Keratinocyte (primary cell): ENCODE measurements at regions not wholly inside any gene's neighbourhood (a gene's known extent, or its start where the extent isn't known, plus 50 kb on each side); places are given as distances from the start of the nearest gene placed in this dataset.

Source experiments
- DNase-seq: peaks from one replicate; pipeline ENCODE4 v3.0.0-alpha.2; 2011; ENCODE audit warnings: low read depth, missing footprints, low spot score
- FAIRE-seq: peaks from 2 replicates; lab custom pipeline; 2011; peaks lifted over from hg19 to GRCh38; lab: Jason Lieb, UNC
- H2AFZ ChIP-seq: 2 replicates; pipeline ENCODE4 v1.6.0; 2012; ENCODE audit warnings: low read length, control low read depth, inconsistent platforms; ENCODE audit not compliant: control insufficient read depth
- H3K27ac ChIP-seq: 2 replicates; pipeline ENCODE4 v1.5.1; 2011; ENCODE audit warnings: low read length; ENCODE audit not compliant: control insufficient read depth, insufficient read depth
- H3K27me3 ChIP-seq: 3 replicates; pipeline ENCODE4 v1.6.0; 2011; ENCODE audit warnings: low read length; ENCODE audit not compliant: control insufficient read depth, insufficient read depth; ENCODE audit errors: extremely low read depth
- H3K36me3 ChIP-seq, 2 experiments: 2 replicates in 1 of 2; 3 replicates in 1 of 2; pipeline ENCODE4 v1.5.1; 2011; ENCODE audit warnings: low read length in 2 of 2, mild to moderate bottlenecking in 1 of 2; ENCODE audit not compliant: control insufficient read depth in 2 of 2, insufficient read depth in 2 of 2; ENCODE audit errors: extremely low read depth in 1 of 2
- H3K4me1 ChIP-seq: 3 replicates; pipeline ENCODE4 v1.5.1; 2011; ENCODE audit warnings: low read length; ENCODE audit not compliant: control insufficient read depth, insufficient read depth; ENCODE audit errors: extremely low read depth
- H3K4me2 ChIP-seq: 3 replicates; pipeline ENCODE4 v1.6.0; 2011; ENCODE audit warnings: low read depth, low read length; ENCODE audit not compliant: control insufficient read depth, insufficient read depth; ENCODE audit errors: extremely low read depth
- H3K4me3 ChIP-seq, 3 experiments: fragments of 200-600 bp in 1 of 3; sonication (generic) in 1 of 3; 2 replicates in 2 of 3; 3 replicates in 1 of 3; pipeline ENCODE4 v1.5.1; 2011 to 2016; ENCODE audit warnings: low read length in 3 of 3, mild to moderate bottlenecking in 3 of 3, control low read depth in 2 of 3, inconsistent platforms in 1 of 3, low read depth in 1 of 3, mixed read lengths in 1 of 3, mixed run types in 1 of 3, moderate library complexity in 1 of 3; ENCODE audit not compliant: control insufficient read depth in 2 of 3, insufficient read depth in 2 of 3; ENCODE audit errors: extremely low read depth in 1 of 3
- H3K79me2 ChIP-seq: 2 replicates; pipeline ENCODE4 v1.6.0; 2012; ENCODE audit warnings: low read length; ENCODE audit not compliant: control insufficient read depth, insufficient read depth
- H3K9ac ChIP-seq: 3 replicates; pipeline ENCODE4 v1.6.0; 2011; ENCODE audit warnings: low read length; ENCODE audit not compliant: control insufficient read depth, insufficient read depth; ENCODE audit errors: extremely low read depth
- H3K9me1 ChIP-seq: 3 replicates; pipeline ENCODE4 v1.6.0; 2011; ENCODE audit warnings: low read length; ENCODE audit not compliant: control insufficient read depth, insufficient read depth; ENCODE audit errors: extremely low read depth
- H3K9me3 ChIP-seq: 2 replicates; pipeline ENCODE4 v1.5.1; 2012; ENCODE audit warnings: low read depth, low read length; ENCODE audit not compliant: control insufficient read depth
- H4K20me1 ChIP-seq: 3 replicates; pipeline ENCODE4 v1.6.0; 2011; ENCODE audit warnings: low read length; ENCODE audit not compliant: control insufficient read depth, insufficient read depth; ENCODE audit errors: extremely low read depth
- EZH2 ChIP-seq: IDR thresholded peaks from one replicate; pipeline ENCODE4 v1.6.1; 2012; ENCODE audit warnings: inconsistent platforms, mild to moderate bottlenecking, low read length, moderate library complexity
- dilution Hi-C: fragments of 300-500 bp; cut with MboI; formaldehyde crosslinking; loops from one replicate; pipeline ENCODE4 v1.7.0; 2020; ENCODE audit warnings: low sequenced_read_pairs; ENCODE audit not compliant: extremely low pct_ligation_motif_present
- TF ChIP-seq, protein P1 (sequence below), 3 experiments: IDR thresholded peaks in 1 of 3; conservative IDR thresholded peaks in 1 of 3; optimal IDR thresholded peaks in 1 of 3; 2 replicates in 2 of 3; 3 replicates in 1 of 3; pipeline versions ENCODE3 to v1.5.1; 2011; ENCODE audit warnings: low read length in 3 of 3, mild to moderate bottlenecking in 3 of 3, moderate library complexity in 2 of 3, control low read depth in 1 of 3, inconsistent platforms in 1 of 3; ENCODE audit not compliant: insufficient read depth in 2 of 3; ENCODE audit errors: extremely low read depth in 1 of 3

DNA sequence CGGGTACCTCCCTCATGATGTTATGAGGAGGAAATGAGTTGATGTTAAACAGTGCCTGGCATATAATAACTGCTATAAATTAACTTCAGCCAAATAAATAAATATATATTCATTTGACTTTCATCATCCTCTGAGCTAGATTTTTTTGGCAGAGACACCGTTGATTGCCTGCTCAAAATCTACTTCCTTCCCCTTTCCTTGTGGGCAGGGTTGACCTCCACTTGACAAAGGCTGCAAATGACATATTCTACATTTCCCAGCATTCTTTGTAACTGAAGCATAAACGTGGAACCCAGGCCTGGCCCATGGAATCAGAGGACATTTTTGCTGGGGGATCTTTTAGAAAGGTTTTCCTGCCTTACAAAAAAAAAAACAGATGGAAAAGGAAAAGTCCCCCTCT lies 177.8 kb downstream of the TXNL1 start:
- Histone ChIP-seq H3K4me2 (no peak overlapping the region), H3K36me3 (no peaks in the 10 kb centered on the region), H3K27me3 (no peaks in the 10 kb centered on the region), H2AFZ (no peak overlapping the region), H3K79me2 (no peaks in the 10 kb centered on the region), H4K20me1 (no peaks in the 10 kb centered on the region), H3K9me3 (no peaks in the 10 kb centered on the region), H3K4me1 (no peaks in the 10 kb centered on the region), H3K9me1 (no peaks in the 10 kb centered on the region), H3K4me3 (no peak overlapping the region), H3K27ac (no peak overlapping the region), H3K9ac (no peak overlapping the region)
- FAIRE-seq (no peak), DNase-seq (no peak)
- dilution Hi-C loops = no loop called here
- TF ChIP-seq, protein P1, sequence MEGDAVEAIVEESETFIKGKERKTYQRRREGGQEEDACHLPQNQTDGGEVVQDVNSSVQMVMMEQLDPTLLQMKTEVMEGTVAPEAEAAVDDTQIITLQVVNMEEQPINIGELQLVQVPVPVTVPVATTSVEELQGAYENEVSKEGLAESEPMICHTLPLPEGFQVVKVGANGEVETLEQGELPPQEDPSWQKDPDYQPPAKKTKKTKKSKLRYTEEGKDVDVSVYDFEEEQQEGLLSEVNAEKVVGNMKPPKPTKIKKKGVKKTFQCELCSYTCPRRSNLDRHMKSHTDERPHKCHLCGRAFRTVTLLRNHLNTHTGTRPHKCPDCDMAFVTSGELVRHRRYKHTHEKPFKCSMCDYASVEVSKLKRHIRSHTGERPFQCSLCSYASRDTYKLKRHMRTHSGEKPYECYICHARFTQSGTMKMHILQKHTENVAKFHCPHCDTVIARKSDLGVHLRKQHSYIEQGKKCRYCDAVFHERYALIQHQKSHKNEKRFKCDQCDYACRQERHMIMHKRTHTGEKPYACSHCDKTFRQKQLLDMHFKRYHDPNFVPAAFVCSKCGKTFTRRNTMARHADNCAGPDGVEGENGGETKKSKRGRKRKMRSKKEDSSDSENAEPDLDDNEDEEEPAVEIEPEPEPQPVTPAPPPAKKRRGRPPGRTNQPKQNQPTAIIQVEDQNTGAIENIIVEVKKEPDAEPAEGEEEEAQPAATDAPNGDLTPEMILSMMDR (optimal IDR thresholded peaks at IDR 0.05 in 1 of 3, IDR thresholded peaks at IDR 0.05 in 1 of 3, conservative IDR thresholded peaks at IDR 0.05 in 1 of 3; ENCODE audit: extremely low read depth in 1 of 3, insufficient read depth in 2 of 3, low read length in 3 of 3) = no peak
- no peak for TF ChIP-seq EZH2

GRCh38 chr18:56458770-56459712 lies 179.4 kb downstream of the TXNL1 start:
- TF ChIP-seq, protein P1 (optimal IDR thresholded peaks at IDR 0.05 in 1 of 3, IDR thresholded peaks at IDR 0.05 in 1 of 3, conservative IDR thresholded peaks at IDR 0.05 in 1 of 3; ENCODE audit: extremely low read depth in 1 of 3, insufficient read depth in 2 of 3, low read length in 3 of 3) = no peak
- no peak for TF ChIP-seq EZH2
- H3K9me3 ChIP-seq = no peaks in the 10 kb centered on the region
- no peaks in the 10 kb centered on the region for H3K36me3 ChIP-seq
- no peak overlapping the region for H3K4me2 ChIP-seq
- H3K4me1 ChIP-seq = no peaks in the 10 kb centered on the region
- H2AFZ ChIP-seq = no peak overlapping the region
- no peak overlapping the region for H3K4me3 ChIP-seq
- H4K20me1 ChIP-seq = no peaks in the 10 kb centered on the region
- H3K9ac ChIP-seq = no peak overlapping the region
- no peaks in the 10 kb centered on the region for H3K27me3 ChIP-seq
- H3K27ac ChIP-seq = no peak overlapping the region
- H3K9me1 ChIP-seq = no peaks in the 10 kb centered on the region
- dilution Hi-C loops = no loop called here
- no peaks in the 10 kb centered on the region for H3K79me2 ChIP-seq
- no peak for DNase-seq
- no peak for FAIRE-seq
